ENCODE measurements at regions not wholly inside any gene's neighbourhood (a gene's known extent, or its start where the extent isn't known, plus 50 kb on each side); places are given as distances from the start of the nearest gene placed in this dataset.
"Not testable (repeated sequence)": the region's sequence is repeated elsewhere in the genome, so short reads cannot be mapped to it uniquely, and the experiment has no call there.

DNA sequence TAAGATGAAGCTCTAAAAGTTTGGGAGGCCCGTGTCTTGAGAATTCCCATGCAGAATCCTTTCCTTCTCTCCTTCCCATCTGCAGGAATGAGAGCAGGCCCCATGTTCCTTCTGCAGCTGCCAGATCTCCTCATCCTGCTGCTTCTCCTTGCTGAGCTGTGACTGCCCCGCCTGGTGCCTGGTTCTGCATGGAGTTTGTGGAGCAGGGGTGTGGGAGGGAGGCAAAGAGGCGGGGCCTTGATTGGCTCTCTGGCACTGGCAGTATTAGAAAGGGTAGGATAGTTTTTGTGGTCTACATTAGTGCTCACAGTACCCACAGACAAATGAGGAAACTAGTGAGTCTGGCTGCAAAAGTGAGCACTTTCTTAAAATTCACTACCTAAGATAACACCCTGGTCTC is 91.1 kb upstream of the CLPB start:
- DNase-seq, result no peak
- no peak overlapping the region for H3K27ac ChIP-seq
- TF ChIP-seq, protein P1, sequence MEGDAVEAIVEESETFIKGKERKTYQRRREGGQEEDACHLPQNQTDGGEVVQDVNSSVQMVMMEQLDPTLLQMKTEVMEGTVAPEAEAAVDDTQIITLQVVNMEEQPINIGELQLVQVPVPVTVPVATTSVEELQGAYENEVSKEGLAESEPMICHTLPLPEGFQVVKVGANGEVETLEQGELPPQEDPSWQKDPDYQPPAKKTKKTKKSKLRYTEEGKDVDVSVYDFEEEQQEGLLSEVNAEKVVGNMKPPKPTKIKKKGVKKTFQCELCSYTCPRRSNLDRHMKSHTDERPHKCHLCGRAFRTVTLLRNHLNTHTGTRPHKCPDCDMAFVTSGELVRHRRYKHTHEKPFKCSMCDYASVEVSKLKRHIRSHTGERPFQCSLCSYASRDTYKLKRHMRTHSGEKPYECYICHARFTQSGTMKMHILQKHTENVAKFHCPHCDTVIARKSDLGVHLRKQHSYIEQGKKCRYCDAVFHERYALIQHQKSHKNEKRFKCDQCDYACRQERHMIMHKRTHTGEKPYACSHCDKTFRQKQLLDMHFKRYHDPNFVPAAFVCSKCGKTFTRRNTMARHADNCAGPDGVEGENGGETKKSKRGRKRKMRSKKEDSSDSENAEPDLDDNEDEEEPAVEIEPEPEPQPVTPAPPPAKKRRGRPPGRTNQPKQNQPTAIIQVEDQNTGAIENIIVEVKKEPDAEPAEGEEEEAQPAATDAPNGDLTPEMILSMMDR (IDR thresholded peaks at IDR 0.05; ENCODE audit: low read depth, low read length), result no peak
- H3K9me3 ChIP-seq (ENCODE audit: severe bottlenecking), result no peaks in the 10 kb centered on the region
- no peaks in the 10 kb centered on the region for H3K27me3 ChIP-seq (ENCODE audit: insufficient read depth, low read depth, severe bottlenecking)
- no peaks in the 10 kb centered on the region for H3K36me3 ChIP-seq
- H3K4me3 ChIP-seq (ENCODE audit: low read depth, low read length), result no peak overlapping the region

DNA sequence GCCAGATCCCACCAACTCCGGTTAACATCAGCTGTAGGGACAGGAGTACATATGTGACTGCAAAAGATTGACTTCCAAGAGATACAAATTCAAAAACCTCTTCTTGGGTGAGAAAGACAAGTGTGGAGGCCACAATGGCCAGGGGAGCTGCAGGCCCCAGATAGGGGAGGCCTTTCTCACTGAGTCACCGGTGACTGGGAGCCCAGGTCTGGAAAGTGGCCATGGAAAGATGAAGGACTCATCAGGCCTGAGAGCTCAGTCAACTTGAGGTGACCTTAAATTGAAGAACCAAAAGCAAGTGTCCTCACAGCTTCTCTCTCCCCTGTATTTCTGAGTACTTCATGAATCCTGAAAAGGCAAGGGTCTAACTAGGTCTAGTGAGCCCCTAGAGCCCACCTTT is 90.4 kb upstream of the CLPB start:
- no peaks in the 10 kb centered on the region for H3K9me3 ChIP-seq (ENCODE audit: severe bottlenecking)
- no peak overlapping the region for H3K27ac ChIP-seq
- H3K4me3 ChIP-seq (ENCODE audit: low read depth, low read length), result no peak overlapping the region
- TF ChIP-seq, protein P1 (IDR thresholded peaks at IDR 0.05; ENCODE audit: low read depth, low read length), result no peak
- H3K36me3 ChIP-seq, result no peaks in the 10 kb centered on the region
- no peaks in the 10 kb centered on the region for H3K27me3 ChIP-seq (ENCODE audit: insufficient read depth, low read depth, severe bottlenecking)
- DNase-seq, result no peak

DNA sequence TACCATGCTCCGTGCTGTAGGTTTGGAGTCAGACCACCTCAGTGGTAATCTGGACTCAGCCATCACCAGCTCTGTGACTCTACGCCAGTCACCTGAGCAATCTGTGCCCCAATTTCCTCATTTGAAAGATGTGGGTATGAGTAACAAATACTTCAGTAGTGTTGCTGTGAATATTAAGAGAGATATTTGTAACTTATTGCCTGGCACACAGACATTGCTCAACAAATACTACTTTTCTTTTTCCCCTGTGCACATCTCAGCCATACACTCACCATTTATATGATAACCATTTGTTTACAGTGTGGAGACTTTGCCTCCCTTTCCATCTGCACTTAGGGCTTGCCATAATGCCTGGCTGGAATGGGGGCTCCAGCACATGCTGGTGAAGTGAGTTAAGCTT is 89.7 kb upstream of the CLPB start:
- H3K4me3 ChIP-seq (ENCODE audit: low read depth, low read length), result no peak overlapping the region
- DNase-seq, result no peak
- no peaks in the 10 kb centered on the region for H3K36me3 ChIP-seq
- no peak overlapping the region for H3K27ac ChIP-seq
- H3K27me3 ChIP-seq (ENCODE audit: insufficient read depth, low read depth, severe bottlenecking), result no peaks in the 10 kb centered on the region
- TF ChIP-seq, protein P1 (IDR thresholded peaks at IDR 0.05; ENCODE audit: low read depth, low read length), result no peak
- H3K9me3 ChIP-seq (ENCODE audit: severe bottlenecking), result no peaks in the 10 kb centered on the region

DNA sequence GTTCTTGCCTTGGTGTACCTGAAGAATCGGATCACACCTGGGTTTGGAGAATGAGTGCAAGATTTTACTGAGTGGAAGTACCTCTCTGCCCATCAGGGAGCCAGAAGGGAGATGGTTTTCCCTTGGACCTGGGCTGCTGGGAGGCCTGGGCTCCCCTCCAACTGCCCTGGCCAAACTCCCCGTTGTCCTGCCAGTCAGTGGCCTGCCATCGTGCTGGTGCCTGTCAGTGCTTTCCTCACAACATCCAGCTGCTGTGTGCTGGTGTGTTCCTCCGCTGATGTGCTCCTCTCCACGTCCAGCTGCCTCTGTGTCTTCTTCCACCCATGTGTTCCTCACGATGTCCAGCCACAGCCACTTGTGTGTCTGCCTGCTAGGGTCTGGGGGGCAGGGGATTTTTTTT is 87.9 kb upstream of the CLPB start:
- Histone ChIP-seq H3K27ac (no peak overlapping the region), H3K4me3 (ENCODE audit: low read depth, low read length) (no peak overlapping the region), H3K36me3 (no peaks in the 10 kb centered on the region), H3K27me3 (ENCODE audit: insufficient read depth, low read depth, severe bottlenecking) (no peaks in the 10 kb centered on the region), H3K9me3 (ENCODE audit: severe bottlenecking) (no peaks in the 10 kb centered on the region)
- TF ChIP-seq, protein P1 (IDR thresholded peaks at IDR 0.05; ENCODE audit: low read depth, low read length), result no peak
- DNase-seq, result no peak

DNA sequence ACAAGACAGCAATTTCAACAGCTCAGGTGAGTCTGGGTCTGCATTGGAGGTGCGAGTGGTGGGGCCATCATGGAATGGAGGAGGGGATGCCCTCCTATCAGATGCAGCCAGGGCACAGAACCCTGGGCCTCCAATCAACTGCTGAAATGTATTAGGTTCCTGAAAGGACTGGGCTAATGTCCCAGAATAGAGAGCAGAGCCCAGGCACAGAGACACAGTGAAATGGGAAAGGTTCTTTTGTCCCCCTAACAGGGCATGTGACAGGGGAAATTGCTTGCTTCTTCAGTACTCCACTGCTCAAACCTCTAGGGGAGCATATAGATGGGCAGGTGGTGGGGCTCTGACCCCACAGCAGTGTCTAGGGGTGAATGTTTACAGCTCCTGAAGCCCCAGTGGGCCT is 87.3 kb upstream of the CLPB start:
- no peak overlapping the region for H3K27ac ChIP-seq
- H3K9me3 ChIP-seq (ENCODE audit: severe bottlenecking), result no peaks in the 10 kb centered on the region
- no peak overlapping the region for H3K4me3 ChIP-seq (ENCODE audit: low read depth, low read length)
- no peaks in the 10 kb centered on the region for H3K36me3 ChIP-seq
- no peaks in the 10 kb centered on the region for H3K27me3 ChIP-seq (ENCODE audit: insufficient read depth, low read depth, severe bottlenecking)
- TF ChIP-seq, protein P1 (IDR thresholded peaks at IDR 0.05; ENCODE audit: low read depth, low read length), result no peak
- no peak for DNase-seq

DNA sequence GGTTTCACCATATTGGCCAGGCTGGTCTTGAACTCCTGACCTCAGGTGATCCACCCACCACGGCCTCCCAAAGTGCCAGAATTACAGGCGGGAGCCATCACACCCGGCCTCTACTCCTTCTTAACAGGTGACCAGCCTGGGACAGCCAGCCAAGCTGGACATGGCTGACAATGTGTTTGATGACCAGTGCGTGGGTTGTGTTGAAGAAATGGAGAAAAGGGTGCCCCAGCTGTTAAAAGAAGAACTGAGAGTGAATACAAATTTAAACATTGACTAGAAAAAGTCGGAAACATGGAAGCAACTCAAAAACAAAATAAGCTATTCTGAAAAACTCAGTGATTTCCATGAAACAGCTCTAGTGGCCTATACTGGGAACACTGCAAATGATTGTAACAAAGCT is 86.5 kb upstream of the CLPB start:
- no peak for DNase-seq
- Histone ChIP-seq H3K27me3 (ENCODE audit: insufficient read depth, low read depth, severe bottlenecking) (no peaks in the 10 kb centered on the region), H3K27ac (no peak overlapping the region), H3K36me3 (no peaks in the 10 kb centered on the region), H3K4me3 (ENCODE audit: low read depth, low read length) (no peak overlapping the region), H3K9me3 (ENCODE audit: severe bottlenecking) (no peaks in the 10 kb centered on the region)
- TF ChIP-seq, protein P1 (IDR thresholded peaks at IDR 0.05; ENCODE audit: low read depth, low read length), result no peak

DNA sequence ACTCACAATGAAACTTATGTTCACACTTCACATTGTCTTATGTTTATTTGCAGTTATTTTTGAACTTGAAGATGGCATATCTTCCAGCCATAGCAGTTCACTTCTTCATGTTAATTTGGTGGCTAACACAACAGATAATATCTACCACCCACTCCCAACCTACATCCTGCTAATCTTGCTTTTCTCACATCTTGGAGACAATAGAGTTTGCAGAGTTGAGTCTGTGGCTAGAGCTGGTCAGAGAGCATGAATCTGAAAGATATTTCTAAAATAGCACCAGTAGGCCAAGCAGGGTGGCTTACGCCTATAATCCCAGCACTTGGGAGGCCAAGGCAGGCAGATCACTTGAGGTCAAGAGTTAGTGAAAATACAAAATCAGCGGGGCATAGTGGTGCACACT is 85.6 kb upstream of the CLPB start:
- not testable (repeated sequence) for H3K27me3 ChIP-seq (ENCODE audit: insufficient read depth, low read depth, severe bottlenecking); H3K4me3 ChIP-seq (ENCODE audit: low read depth, low read length); H3K9me3 ChIP-seq (ENCODE audit: severe bottlenecking); H3K36me3 ChIP-seq
- H3K27ac ChIP-seq, result peak overlapping the region; percentile 32; the same call in 1 of the 2 replicates
- DNase-seq, result peak; percentile 53

Measured in WERI-Rb-1 (cell line).